ENCODE measurements at regions not wholly inside any gene's neighbourhood (a gene's known extent, or its start where the extent isn't known, plus 50 kb on each side); places are given as distances from the start of the nearest gene placed in this dataset.
"Not testable (repeated sequence)": the region's sequence is repeated elsewhere in the genome, so short reads cannot be mapped to it uniquely, and the experiment has no call there.

DNA sequence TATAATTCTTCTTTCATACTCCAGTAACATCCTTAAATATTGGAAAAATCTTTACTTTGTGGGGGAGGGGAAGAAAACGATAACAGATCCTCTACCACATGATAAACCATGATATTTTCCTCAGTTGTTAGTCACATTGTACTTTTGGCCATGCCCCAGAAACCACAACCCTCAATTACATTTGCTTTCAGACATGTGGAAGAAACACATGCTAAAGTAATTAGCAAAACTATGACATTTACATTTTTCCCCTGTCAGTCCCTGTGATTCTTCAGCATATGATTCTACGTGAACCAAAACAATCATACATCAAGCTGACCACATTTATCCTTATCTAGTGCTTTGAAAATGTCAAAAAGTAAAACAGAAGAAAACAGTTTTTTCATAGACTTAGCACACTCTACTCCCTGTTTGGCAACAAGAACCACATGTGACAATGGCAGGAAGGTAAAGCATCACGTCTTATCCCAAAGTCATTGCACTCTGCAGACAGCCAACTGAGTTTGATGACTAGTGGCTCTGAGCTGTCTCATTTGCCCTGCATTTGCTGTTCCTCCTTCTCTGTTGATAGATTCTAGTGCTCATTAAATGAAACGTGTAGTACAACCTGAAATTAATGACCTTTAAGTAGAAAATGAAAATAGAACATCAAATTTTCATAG, 505.8 kb upstream of the MARCKS start:
- DNase-seq (ENCODE audit: low read depth): no peak

DNA sequence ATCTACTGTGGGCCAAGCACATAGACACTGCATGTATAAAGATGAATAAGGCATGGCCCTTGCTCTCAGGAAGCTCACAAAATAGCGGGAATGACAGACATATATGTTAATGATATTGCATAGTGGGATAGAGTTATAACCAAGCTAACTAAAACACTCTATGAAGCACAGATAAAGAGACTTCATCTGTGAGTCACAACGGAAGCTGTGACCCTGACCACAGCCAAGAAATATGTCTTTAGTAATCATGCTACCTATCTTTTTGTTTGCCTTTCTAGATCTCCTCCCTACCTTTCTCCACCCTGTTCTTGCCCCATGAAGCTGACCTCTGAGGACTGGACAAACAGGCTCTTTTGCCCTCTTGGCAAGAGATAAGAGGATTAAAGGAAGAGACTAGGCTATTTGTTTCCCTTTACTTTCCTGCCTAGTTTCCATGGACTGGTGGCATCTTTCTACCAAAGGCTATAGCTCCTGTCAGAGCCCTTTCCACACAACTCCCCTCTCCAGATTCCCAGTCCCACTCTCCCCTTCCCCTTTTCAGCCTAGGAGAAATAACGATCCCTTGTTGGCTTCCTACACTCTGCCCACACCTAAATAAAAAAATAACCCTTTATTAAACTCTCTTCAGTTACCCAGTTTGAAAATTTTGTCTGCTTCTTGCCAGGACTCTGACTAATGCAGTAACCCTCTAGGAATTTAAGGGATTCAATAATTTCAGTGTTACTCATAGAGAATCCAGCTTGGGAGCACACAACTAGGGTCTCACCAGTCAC, 504.9 kb upstream of the MARCKS start:
- DNase-seq (ENCODE audit: low read depth): no peak

DNA sequence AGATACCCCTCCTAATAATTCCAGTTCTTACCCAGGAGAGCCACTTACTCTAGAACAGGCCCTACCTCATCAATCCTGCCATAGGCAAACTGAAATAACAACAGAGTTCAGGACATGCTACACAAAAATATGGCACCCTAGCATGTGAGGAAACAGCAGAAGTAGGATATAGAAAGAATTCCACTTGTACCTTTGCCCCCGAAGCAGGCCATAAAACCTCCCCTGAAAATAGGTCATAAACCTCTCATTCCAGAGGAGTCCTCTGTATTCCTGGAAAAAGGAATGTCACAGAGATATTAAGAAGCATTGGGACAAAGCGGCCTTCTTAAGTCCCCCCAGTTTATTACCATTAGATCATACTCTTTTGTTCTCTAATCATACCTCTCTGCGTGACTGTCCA, 504.3 kb upstream of the MARCKS start:
- DNase-seq (ENCODE audit: low read depth): no peak

DNA sequence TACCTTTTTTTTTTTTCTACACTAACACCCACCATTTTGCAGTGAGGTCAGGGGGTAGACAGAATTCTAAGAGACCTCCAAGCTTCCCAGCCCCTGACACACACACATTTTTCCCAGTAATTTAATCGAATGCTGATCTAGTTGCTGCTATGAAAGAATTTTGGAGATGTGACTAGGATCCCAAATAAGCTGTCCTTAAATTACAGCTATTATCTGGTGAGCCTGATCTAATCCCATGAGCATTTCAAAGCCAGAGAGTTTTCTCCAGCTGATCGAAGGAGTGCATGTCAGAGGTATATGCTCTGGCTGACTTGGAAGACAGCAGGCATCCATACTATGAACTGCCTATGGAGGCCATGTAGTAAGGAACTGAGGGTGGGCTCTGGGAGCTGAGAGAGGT, 503.8 kb upstream of the MARCKS start:
- DNase-seq (ENCODE audit: low read depth): no peak

DNA sequence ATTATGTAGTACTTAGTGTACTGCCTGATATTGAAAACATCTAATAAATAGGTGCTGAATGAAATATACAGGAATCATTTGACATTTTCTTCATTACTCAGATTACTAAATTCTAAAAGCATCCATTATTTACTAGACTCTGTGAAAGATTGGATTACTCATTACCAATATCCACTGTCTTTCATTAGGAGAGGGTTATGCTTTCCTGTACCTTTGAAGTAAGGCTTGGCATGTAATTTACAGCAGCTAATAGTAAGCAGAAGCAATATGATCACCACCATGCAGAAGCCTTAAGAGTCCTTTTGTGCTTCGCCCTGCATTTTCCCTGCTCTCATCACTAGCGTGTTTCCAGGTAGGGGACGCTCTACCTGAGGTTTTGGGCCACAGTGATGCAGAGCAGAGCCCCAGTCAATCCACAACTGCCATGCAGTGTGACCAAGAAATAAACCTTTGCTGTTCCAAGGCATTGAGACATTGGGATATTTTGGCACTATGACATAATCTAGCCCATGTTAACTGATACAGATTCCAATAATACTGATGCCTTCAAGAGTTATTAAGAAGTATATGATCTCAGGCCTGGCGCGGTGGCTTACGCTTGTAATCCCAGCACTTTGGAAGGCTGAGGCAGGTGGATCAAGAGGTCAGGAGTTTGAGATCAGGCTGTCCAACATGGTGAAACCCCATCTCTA, 502.8 kb upstream of the MARCKS start:
- no peak for DNase-seq (ENCODE audit: low read depth)

DNA sequence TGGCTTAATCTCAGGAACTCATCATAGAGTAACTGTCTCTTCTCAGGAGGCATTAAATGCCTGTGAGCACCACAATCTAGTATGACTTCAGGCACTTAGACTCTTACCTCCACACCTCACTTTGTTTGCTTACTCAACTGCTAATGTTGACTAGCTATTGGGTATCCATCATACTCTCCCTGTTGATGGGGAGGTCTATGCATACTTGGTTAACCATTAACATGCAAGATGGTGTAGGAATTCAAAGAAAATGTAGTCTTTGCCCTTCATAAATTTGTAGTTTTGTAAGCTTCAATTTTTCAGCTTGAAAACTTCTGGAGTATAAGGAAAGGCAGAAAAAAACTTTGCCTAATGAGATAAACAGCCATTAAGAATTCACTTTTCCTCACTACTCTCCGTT, 501.0 kb upstream of the MARCKS start:
- no peak for DNase-seq (ENCODE audit: low read depth)

DNA sequence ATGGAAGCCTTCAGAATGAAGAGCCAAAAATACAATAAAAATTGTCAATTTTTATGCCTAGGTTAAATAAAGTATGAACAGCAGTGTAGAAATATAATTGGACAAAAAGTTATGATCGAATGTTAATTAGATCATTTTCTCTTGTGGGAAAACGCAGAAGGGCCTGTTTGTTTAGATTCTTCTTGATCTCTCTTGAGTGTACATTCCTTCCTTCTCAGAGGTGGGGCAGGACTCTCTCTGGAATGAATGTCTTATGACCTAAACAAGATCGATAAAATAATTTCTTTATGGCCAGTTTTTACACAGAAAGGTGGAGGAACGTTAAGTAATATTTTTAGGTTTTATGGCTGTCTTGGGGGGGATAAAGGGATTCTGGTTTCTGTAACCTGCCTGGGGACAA, 500.1 kb upstream of the MARCKS start:
- DNase-seq (ENCODE audit: low read depth): no peak

DNA sequence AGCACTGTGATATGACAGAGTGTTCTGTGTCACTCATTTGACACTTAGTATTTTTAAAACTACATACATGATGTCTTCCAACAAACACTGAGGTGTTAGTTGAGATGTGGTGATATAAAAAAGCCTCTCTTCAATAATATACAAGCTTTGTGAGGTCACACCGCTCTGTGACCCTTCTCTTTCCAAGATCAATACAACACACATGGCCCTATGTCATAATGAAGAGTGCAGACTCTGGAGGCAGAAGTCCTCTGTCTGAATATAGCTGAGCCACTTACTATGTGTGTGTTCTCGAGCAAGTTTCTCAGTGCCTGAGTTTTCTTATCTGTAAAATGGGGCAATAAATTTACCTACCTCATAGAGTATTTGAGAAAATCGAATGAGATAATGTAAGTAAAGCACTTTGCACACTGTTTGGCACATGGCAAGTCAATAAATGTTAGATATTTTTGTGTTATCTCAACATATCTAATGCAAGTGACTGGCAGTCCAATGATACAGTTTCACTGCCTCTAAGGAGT, 499.0 kb upstream of the MARCKS start:
- no peak for DNase-seq (ENCODE audit: low read depth)

DNA sequence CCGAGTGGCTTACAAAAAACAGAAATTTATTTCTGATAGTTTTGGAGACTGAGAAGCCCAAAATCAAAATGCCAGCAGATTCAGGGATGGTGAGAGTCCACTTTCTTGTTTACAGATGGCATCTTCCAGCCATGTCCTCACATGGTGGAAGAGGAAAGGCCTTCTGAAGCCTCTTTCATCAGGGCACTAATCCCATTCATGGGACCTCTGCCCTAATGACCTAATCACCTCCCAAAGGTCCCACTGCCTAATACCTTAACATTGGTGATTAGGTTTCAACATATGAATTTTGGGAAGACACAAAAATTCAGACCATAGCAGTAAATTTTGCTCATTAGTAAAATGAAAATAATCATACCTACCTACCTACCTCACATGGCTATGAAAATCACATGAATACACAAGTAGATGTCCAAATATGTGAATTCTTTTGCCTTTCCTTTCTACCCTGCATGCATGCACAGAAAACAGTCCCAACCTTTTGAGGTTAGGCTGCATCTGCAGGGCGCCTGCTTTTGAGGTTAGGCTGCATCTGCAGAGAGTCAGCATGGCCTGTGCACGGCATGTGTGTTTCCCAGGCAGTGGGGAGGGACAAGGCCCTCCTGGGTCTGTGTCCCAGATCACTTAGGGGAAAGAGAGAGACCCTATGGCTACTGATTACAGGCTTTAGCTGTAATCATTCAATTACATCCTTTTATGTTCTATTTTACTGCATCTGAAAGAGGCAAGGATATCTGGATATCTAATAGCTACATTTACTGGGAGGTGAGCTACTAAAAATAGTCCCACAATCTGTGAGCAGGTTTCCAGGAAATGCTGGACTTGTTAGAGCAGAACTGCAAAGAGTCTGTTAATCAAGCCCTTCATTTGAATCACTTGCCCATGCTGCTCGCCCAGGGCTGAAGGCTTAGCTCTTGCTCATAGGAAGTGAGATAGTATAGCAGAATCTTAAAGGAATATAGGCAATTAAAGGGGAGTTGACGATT, 497.7 kb upstream of the MARCKS start:
- DNase-seq (ENCODE audit: low read depth): no peak

DNA sequence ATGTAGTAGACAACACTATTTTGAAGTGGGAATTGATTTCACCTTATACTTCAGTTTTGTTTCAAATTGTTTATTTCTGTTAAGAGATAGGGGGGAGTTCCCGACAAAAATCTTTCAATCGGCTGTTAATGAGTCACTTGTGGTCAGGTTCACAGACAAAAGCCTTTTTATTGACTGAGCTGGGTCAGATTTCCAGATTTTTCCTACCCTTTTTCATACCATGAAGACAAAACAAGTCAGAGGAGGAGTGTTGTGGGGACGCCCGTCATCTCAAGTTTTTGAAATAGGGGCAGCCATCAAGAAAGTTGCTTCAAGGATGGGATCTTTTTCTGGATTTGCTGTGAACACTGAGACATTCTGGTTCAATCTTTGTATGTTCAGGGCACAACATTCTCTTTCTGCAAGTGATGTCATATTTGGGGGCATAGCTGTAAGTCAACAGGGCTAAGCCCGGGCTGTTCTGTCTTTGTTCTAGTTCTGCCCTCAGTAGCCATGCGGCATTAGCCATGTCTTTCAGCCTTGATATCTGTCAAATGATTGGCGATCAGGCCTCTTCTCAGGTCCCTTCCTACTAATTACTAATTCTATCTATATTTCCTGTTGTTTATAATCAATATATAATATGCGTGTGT, 496.0 kb upstream of the MARCKS start:
- no peak for DNase-seq (ENCODE audit: low read depth)

DNA sequence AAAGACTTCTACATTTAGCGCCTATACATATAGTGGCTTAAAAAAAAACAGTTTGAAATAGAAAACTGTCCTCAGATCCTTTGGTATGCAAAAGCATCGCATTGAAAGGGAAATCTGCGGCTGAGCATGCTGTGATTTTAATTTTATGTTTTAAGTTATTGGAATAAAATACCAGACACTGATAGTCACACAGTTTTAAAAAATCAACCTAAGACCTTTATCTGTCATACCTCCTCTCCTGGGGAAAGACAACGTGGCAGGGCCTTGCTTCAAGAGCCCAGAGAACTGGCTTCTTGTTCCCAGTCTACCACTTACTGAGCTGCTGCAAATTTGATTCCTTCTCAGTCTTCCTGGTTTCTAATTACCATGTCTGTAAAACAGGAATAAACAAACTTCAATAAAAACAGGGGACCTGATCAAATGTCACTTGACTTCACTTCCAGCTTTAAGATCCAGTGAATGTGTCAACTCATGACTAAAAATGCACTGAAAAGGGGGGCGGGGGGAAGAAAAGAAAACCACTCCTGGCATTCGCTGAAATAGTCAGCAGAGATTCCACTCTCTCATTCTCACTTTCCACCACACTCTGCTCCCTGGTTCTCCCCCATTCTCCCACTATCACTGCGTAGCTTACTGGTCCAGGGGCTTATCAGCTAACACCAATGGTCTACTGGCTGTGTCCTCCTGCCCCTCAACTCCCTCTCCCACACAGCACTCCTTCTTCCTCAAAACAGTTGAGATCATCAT, 494.7 kb upstream of the MARCKS start:
- DNase-seq (ENCODE audit: low read depth): no peak

DNA sequence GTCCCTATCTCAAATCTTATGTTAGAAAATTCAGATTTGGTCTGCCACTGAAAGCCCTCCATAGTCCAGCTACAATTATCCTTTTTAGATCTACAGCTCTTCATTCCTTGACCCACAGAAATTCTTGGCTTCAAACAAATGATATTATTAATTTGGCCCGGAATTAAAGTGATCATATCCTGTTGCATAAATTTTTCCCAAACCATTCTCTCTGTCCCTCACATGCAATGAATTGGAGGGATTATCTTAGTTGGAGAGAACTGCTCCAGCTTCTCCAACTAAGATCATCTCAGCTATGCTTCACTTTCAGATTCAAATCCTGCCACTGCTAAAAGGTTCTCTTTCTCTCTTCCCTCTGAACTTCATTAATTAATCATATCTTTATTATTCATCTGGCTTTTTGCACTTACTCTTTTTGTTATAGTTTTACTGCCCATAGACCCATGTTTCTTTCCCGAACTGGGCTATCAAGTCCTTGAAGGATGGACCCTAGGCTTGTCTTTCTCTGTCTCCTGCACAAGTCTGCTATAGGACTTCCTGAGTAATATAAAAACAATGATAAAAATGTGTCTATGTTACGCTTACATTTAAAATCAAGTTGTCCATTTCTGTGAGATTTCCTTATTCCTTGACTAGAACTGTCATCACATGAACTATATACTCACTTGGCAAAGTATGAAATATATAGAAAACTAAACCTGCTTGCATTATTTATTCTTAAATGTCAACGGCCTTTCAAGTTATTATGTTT, 493.9 kb upstream of the MARCKS start:
- no peak for DNase-seq (ENCODE audit: low read depth)

DNA sequence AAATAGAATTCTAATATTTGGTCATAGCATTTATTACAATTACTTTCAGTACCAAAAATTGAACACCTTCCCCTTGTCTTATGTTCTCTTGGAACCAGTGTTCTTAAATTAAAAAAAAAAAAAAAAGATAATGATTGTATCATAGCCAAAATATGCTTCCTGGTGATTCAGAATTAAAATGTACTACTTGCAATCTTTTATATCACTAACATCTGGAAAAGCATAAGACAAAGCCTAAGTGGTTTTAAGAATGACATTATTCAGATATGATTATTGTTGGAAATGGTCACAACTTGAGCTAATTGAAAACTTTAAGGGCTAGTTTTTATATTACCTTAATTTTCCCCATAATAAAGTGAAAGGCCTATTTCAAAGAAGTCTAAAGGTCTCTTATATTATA, 493.3 kb upstream of the MARCKS start:
- DNase-seq (ENCODE audit: low read depth): no peak

DNA sequence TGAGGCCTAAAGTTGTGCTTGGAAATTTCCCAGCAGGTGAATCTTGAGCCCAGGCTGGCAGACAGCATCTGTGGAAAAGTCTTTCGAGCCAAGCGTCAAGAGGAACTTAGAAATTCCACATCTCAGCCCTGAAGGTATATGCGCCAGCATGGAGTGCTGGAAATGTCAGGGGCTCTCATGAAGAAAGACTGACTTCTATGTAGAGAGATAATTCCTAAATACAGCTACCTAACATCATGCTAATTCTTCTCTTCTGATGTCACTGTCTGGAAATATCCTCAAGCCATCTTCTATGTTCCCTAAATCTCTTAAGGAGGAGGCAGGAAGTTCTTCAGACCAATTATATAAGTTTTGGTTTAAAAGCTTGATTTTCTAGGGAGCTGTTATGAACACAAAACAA, 492.4 kb upstream of the MARCKS start:
- no peak for DNase-seq (ENCODE audit: low read depth)

DNA sequence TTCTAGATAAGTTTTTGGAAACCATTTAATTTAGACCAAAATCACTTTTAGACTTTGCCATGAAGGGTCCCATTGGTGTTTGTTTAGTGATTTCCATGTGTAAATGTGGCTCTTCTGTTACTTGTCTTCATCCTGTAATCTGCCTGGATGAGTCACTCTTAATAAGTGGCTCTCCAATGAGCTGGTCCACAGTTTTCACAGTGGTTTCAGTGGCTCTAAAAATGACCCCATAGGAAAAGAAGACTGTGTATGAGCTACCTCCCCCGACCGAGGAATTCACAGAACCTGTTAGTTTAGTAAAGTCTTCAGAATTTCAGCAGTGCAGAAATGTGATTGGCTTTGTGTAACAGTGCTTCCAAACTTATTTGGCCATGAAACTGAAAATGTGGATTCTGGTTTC, 492.0 kb upstream of the MARCKS start:
- no peak for DNase-seq (ENCODE audit: low read depth)

DNA sequence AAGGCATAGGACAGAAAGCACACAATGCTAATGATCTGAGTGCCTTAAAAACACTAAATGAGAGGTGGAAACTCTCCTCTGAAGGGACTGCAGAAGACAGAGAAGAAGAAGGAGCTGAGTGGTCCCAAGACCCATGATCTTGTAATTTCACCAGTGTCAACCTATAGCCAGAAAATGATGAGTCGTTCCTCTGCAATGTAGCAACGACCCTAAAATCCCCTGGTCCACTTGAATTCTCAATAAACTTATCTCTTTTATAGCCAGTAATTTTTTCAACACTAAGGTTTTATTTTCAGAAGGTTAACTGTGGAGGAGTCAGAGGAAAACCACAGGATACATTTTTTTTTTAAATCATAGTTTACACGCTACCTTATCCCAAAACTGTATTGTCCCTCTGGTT, 490.6 kb upstream of the MARCKS start:
- no peak for DNase-seq (ENCODE audit: low read depth)

DNA sequence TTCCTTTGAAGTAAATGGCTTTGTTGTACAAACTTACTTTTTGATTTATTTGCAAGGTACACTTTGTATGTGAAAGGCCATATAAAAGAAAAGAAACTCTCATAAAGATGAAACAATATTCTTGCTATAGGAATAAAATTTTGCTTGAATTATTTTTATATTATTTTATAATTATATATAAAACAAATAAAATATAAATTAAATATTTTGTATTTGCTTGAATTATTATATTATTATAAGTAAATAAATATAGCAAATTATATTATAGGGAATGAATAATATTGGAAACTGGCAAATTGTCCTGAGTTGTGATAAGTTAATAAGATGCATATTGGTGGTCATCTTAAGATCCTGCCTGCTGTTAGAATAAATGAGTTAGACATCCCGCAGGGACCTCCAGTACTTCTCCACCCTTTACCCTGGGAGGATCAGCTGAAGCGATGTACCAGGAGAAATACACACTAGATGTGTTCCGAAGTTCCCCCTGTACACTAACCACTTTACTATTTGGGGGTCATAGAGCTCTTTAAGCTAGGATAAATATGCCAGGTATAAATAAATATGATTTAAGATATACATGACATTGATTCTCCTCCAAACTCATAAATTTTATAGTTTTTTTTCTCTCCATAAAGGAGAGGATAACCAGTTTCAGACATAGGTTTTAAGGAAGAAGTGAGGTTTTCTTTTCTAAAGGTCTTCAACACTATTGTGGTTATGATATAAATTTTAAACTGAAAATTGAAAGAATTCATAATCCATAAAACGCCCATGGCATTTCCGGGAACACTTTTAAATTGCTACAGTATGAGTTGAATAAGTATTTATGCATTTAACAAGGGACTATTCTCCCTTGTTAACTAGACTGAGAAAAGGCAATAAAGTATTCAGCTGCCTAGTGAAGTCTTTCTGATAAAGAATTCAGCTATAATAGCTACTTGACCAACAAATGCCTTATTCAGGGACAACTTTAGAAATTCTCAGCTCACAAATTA, 486.3 kb upstream of the MARCKS start:
- DNase-seq (ENCODE audit: low read depth): no peak

DNA sequence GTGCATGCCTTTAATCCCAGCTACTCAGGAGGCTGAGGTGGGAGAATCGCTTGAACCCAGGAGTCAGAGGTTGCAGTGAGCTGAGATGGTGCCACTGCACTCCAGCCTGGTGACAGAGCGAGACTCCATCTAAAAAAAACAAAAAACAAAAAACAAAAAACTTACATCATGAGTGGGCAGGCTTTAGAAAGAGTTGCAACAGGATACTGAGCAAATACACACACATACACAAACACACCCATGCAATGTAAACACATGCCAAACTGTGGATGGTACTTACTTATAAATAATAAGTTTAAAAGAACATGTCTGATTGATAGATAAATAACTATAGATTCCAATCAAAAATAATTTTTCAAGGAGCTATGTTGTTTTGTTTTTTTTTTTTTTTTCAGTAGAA, 481.7 kb upstream of the MARCKS start:
- DNase-seq (ENCODE audit: low read depth): not testable (repeated sequence)

All from T-helper 22 cell (primary cell).